ENCODE measurements at regions not wholly inside any gene's neighbourhood (a gene's known extent, or its start where the extent isn't known, plus 50 kb on each side); places are given as distances from the start of the nearest gene placed in this dataset.

- TF ChIP-seq CTCF (IDR thresholded peaks at IDR 0.05) = peak; percentile 64
- no peak for TF ChIP-seq REST (IDR thresholded peaks at IDR 0.05; ENCODE audit: low read depth, low read length)
- no peak for TF ChIP-seq SIN3A (IDR thresholded peaks at IDR 0.05; ENCODE audit: borderline replicate concordance, low read depth, low read length)
- no peak for TF ChIP-seq MAX (IDR thresholded peaks at IDR 0.05; ENCODE audit: low read depth)
- TF ChIP-seq JUND (IDR thresholded peaks at IDR 0.05) = no peak
- TF ChIP-seq NFIC (IDR thresholded peaks at IDR 0.05; ENCODE audit: borderline replicate concordance) = no peak
- no peak for TF ChIP-seq POLR2AphosphoS5 (IDR thresholded peaks at IDR 0.05; ENCODE audit: low read depth, low read length)
- TF ChIP-seq RCOR1 (IDR thresholded peaks at IDR 0.05; ENCODE audit: low read length) = no peak
Measured at GRCh38 chr12:115871714-115872113, 405.8 kb downstream of the MED13L start.

All from SK-N-SH (cell line).